BE2C (cell line): ENCODE measurements at regions not wholly inside any gene's neighbourhood (a gene's known extent, or its start where the extent isn't known, plus 50 kb on each side); places are given as distances from the start of the nearest gene placed in this dataset.

Source experiments
- DNase-seq: peaks from one replicate; pipeline ENCODE4 v3.0.0-alpha.2; 2020
- H3K27me3 ChIP-seq: fragments of 250-450 bp; sonication (Bioruptor Pico); 2 replicates; pipeline ENCODE4 v1.5.1; 2020; ENCODE audit warnings: mild to moderate bottlenecking
- H3K36me3 ChIP-seq: fragments of 250-450 bp; sonication (Bioruptor Pico); 2 replicates; pipeline ENCODE4 v1.5.1; 2020; ENCODE audit warnings: mild to moderate bottlenecking
- H3K4me1 ChIP-seq: fragments of 250-450 bp; sonication (Bioruptor Pico); 2 replicates; pipeline ENCODE4 v1.5.1; 2020
- H3K4me3 ChIP-seq: 2 replicates; pipeline ENCODE4 v1.5.1; 2011; ENCODE audit warnings: low read depth, low read length
- H3K9me3 ChIP-seq: fragments of 250-450 bp; sonication (Bioruptor Pico); 2 replicates; pipeline ENCODE4 v1.5.1; 2020
- TF ChIP-seq, protein P1 (sequence below): IDR thresholded peaks from 2 replicates; pipeline ENCODE4 v1.5.1; 2012; ENCODE audit warnings: mild to moderate bottlenecking, low read depth, low read length

DNA sequence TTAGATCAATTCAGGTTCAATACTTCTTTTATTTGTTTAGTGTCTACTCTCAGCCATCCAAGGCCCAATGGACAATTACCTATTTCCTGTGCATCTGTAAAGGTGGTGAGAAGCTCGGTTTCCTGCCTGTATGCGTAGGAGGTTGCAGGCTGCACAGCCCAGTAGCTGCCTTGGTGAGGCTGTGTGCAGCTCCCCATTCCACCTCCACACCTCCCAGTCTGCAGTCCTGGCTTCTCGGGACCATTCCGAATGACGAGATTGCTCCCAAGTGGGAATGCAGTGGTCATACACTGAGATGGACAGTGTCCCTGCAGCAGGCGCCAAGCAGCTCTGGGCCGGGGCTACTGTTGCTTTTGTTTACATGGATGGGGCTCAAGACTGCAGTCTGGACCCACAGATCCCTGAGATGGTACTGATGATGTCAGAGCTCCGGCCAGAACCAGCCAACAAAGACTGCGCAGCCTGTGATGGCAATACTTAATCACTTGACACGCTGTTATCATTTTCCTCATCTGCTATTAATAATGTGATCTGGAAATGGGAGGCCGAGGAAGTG lies 206.1 kb upstream of the IRX1 start:
- no peaks in the 10 kb centered on the region for H3K4me1 ChIP-seq
- TF ChIP-seq, protein P1, sequence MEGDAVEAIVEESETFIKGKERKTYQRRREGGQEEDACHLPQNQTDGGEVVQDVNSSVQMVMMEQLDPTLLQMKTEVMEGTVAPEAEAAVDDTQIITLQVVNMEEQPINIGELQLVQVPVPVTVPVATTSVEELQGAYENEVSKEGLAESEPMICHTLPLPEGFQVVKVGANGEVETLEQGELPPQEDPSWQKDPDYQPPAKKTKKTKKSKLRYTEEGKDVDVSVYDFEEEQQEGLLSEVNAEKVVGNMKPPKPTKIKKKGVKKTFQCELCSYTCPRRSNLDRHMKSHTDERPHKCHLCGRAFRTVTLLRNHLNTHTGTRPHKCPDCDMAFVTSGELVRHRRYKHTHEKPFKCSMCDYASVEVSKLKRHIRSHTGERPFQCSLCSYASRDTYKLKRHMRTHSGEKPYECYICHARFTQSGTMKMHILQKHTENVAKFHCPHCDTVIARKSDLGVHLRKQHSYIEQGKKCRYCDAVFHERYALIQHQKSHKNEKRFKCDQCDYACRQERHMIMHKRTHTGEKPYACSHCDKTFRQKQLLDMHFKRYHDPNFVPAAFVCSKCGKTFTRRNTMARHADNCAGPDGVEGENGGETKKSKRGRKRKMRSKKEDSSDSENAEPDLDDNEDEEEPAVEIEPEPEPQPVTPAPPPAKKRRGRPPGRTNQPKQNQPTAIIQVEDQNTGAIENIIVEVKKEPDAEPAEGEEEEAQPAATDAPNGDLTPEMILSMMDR, result no peak
- no peak for DNase-seq
- no peak overlapping the region for H3K4me3 ChIP-seq
- no peaks in the 10 kb centered on the region for H3K27me3 ChIP-seq
- no peaks in the 10 kb centered on the region; the same call in 1 of the 2 replicates for H3K9me3 ChIP-seq
- H3K36me3 ChIP-seq, result no peaks in the 10 kb centered on the region

DNA sequence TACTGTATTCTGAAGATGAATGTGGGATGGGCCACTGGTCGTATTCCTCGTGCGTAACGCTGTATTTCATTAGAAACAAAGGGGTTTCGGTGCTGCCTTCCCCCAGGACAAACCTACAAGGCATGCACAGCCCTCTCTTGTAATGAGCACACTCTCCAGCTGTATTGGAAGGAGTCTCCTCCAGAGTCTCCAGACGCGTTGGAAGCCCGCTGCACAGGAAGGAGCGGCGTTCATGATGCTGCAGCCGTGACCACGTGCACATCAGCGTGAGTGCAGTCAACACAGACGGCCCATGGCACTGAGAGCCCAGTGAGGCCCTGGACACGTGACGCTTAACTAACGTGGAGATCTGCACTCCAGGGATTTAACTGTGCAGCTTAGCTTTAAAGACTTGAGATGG lies 209.0 kb upstream of the IRX1 start:
- Histone ChIP-seq H3K4me3 (no peak overlapping the region), H3K4me1 (no peaks in the 10 kb centered on the region), H3K27me3 (no peaks in the 10 kb centered on the region), H3K36me3 (no peaks in the 10 kb centered on the region), H3K9me3 (no peaks in the 10 kb centered on the region; the same call in 1 of the 2 replicates)
- DNase-seq, result no peak
- TF ChIP-seq, protein P1, result no peak

DNA sequence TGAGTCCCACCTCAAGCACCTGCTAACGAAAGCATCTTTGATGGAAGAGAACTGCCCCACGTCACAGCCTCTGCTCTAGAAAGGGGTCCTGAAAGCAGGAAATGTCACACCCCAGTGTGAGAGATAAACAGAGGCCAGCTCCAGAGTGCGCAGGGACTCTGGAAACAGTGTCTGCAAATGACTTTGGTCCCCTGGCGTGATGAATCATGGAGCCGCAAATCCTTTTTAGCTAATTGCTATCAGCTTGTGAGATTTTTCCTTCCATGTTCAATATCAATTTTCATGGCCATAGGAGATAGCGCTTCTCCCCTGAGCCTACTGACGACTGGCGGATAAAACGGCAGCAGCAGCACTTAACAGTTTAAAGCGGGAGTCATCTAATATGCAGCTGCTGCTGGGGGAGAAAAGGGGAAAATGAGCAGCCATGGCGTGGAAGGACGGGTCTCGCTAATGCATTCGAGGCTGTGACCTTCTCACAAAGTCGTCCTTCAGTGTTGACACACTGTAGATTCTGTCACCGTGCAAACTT lies 209.6 kb upstream of the IRX1 start:
- DNase-seq, result no peak
- H3K27me3 ChIP-seq, result no peaks in the 10 kb centered on the region
- H3K4me1 ChIP-seq, result no peaks in the 10 kb centered on the region
- H3K4me3 ChIP-seq, result no peak overlapping the region
- no peaks in the 10 kb centered on the region; the same call in none of the 2 replicates for H3K9me3 ChIP-seq
- TF ChIP-seq, protein P1, result no peak
- no peaks in the 10 kb centered on the region for H3K36me3 ChIP-seq

DNA sequence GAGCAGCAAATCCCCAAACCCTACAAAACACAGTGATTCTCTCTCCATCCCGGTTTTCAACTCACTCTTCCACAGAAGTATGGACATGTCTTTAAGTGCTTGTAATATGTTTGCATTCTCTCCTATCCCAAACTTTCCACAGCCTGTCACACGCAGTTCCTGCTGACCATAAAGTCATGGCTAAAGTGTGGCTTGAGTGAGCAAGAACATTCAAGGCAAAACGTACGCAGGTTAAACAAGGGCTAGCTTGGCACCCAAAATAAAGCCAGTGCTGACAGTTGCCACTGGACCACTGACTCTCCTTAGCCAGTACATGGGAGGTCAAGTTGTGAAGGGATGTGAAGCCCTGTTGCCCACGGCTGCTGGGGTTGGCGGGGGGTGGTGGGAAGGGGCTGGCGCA lies 211.1 kb upstream of the IRX1 start:
- H3K9me3 ChIP-seq, result no peaks in the 10 kb centered on the region; the same call in none of the 2 replicates

DNA sequence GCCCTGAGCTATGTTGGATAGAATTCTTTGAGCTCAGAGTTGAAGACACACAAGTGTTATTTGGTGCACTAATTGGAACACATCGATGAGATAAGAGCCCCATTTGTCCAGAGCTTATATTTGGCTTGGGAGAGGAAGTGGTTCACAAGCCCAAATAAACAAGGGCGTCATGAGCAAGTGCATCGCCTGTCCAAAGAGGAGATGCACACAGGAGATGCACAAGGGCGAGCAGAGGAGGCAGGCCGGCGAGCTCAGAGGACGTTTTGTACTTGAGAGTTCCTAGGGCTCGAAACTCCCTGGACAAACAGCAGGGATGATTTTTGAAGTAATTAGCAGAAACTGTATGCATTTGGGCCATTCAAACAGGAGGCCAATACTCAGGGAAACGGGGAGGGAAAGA lies 212.8 kb upstream of the IRX1 start:
- no peaks in the 10 kb centered on the region for H3K36me3 ChIP-seq
- DNase-seq, result no peak
- H3K9me3 ChIP-seq, result no peaks in the 10 kb centered on the region; the same call in none of the 2 replicates
- no peak overlapping the region for H3K4me3 ChIP-seq
- TF ChIP-seq, protein P1, result no peak
- H3K27me3 ChIP-seq, result no peaks in the 10 kb centered on the region
- H3K4me1 ChIP-seq, result no peaks in the 10 kb centered on the region

More for the DNA sequence above, 211.1 kb upstream of the IRX1 start:
- H3K4me1 ChIP-seq, result no peaks in the 10 kb centered on the region
- no peak for DNase-seq
- no peak overlapping the region for H3K4me3 ChIP-seq
- TF ChIP-seq, protein P1, result no peak
- H3K27me3 ChIP-seq, result no peaks in the 10 kb centered on the region
- H3K36me3 ChIP-seq, result no peaks in the 10 kb centered on the region

DNA sequence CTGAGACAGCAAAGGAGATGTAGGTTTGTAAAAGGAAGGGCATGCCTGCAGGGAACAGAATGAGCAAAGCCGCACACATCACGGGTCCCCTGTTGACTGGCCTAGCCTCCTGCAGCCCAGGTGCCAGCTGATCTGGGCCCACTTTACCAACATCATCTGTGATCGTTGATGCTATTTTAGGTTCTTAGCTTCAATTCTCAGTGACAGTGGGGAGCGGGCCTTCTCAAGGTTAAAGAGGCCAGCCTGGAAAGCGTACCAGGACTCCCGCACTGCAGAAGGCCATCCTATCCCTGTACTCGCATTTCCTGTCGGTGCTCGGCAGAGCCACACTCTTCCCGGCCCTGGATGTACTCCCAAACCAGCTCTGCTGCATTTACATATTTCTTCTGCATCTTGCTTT lies 213.5 kb upstream of the IRX1 start:
- Histone ChIP-seq H3K36me3 (no peaks in the 10 kb centered on the region), H3K4me1 (no peaks in the 10 kb centered on the region), H3K9me3 (no peaks in the 10 kb centered on the region; the same call in none of the 2 replicates), H3K4me3 (no peak overlapping the region), H3K27me3 (no peaks in the 10 kb centered on the region)
- DNase-seq, result no peak
- TF ChIP-seq, protein P1, result no peak
